GM19328 (cell line): ENCODE measurements at regions not wholly inside any gene's neighbourhood (a gene's known extent, or its start where the extent isn't known, plus 50 kb on each side); places are given as distances from the start of the nearest gene placed in this dataset.

Experiments
- ATAC-seq: cut with Tn5 transposase; IDR thresholded peaks from one replicate; pipeline ENCODE4 v1.9.1; 2021; ENCODE audit warnings: mild to moderate bottlenecking, moderate library complexity; ENCODE audit not compliant: unreplicated experiment

DNA sequence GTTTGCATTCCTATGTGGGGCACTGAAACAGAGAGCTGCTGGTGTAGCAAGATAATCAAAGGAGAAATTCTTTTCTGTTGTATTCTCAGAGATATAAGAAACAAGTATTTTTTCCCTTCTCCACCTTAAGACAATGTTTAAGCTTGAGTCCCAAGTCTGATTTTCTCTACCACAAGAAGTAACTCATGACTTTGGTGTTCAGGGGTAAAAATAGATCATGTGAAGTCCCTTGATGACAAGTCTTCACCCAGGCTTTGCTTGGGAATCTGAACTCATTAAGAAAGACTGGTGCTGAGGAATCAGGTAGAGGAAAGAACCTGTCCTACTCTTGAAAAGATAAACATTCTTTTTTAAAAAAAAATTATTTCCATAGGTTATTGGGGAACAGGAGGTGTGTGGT is 205.6 kb downstream of the ALDH8A1 start:
- no peak for ATAC-seq

DNA sequence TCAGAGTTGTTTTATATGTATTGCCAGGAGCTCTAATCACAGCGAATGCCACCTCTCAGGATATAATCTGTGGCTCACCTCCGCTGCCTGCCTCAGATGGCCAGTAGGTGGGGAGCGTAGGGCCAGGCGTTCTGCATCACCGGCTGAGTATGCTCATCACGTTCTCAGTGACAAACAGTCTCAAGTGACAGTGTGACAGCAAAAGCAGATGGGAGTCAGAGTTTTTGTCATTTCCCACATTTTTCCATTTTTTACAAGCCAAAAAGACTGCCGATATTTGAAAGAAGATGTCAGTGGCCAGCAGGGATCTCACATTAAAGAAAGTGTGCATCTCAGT is 208.7 kb downstream of the ALDH8A1 start:
- no peak for ATAC-seq

DNA sequence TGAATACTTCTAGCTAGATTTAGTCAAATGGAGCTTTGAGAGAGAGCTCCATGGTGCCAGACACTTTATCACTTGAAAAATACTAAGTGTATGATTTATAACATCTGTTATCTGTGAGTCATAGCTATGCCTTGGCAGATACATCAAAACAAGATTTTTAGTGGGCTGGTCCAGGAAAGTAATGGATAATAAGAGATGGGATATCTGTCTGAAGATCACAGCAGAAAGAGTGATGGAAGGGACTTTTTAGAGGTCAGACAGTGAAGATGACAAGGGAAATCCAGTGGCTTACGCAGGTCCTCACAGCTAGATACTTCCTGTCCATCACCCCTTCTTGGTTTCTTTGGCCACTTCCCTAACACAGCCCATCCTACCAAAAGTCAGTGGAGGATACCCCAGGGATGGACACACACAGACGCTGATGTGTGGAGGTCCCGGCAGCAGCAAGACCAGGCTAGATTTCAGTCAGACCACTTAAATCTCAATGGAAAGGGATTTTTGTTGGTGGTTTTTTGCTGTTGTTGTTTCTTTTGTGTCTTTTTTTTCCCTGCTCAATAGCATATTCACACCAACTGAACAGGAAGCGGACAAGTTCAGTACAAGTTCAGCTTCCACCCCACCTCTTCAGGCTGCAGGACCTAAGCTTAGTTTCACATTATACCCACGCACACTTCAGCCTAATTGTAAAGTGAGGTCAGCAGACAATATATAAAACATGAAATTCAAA is 209.3 kb downstream of the ALDH8A1 start:
- ATAC-seq, result no peak

GRCh38 chr6:134740027-134740373 is 209.9 kb downstream of the ALDH8A1 start:
- ATAC-seq, result no peak

- no peak for ATAC-seq
These were observed 210.4 kb downstream of the ALDH8A1 start for GRCh38 chr6:134739299-134740026.

- no peak for ATAC-seq
These were observed 211.6 kb downstream of the ALDH8A1 start for GRCh38 chr6:134738211-134738885.

DNA sequence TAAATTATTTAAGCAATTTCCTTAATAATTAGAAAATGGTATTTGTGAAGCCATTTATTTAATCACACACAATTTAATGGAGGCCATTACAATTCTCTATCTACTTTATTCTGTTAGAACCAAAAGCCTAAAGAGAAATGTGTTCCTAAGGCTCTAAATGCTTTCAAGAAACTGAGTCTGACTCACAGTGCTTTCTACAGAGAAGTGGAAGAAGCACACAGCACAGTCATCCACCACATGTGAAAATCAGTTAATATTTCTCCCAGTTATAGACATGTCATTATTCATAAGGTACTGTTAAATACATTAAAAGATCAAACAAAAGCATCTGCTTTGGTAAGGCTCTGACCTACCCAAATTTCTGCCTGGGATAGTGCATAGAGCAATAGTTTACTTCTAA is 214.4 kb downstream of the ALDH8A1 start:
- ATAC-seq, result no peak

GRCh38 chr6:134734312-134734869 is 215.5 kb downstream of the ALDH8A1 start:
- no peak for ATAC-seq

DNA sequence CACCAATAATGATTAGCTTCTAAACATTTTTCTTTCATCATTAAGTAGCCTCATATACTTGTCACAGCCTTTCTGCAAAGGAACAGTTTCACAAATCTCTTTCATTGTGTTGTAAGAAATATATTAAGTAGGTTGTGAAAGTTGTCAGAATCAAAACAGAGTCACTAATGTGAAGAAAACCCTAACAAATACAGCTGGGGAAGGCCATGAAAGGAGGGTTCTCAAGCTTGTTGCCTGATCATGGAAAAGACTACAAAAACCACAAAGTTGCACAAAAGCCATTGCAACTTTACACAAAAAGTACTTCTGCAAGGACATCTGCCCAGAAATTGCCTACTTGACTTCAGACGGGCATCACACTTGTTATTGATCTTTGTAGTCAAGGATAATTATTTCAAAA is 216.1 kb downstream of the ALDH8A1 start:
- no peak for ATAC-seq

DNA sequence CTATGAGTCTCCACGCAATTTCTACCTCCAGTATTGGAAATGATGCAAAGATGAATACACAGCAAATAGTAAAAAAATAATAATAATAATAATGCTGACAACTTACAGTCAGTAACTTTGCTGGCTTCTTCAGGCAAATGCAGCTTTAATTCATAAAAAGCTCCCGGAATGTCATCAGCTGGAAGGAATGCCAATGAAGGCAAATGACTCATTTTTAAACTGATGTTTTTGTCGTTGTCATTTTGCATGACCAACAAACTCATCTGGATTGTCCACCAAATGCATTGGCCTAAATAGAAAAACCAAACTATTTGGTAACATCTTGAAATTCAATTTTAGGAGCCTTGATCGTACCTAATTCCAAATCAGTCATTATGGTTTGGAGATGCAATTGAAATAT is 217.1 kb downstream of the ALDH8A1 start:
- no peak for ATAC-seq

- no peak for ATAC-seq
These were observed 218.3 kb downstream of the ALDH8A1 start for GRCh38 chr6:134731615-134732014.

GRCh38 chr6:134730013-134730412 is 219.9 kb downstream of the ALDH8A1 start:
- ATAC-seq, result no peak

DNA sequence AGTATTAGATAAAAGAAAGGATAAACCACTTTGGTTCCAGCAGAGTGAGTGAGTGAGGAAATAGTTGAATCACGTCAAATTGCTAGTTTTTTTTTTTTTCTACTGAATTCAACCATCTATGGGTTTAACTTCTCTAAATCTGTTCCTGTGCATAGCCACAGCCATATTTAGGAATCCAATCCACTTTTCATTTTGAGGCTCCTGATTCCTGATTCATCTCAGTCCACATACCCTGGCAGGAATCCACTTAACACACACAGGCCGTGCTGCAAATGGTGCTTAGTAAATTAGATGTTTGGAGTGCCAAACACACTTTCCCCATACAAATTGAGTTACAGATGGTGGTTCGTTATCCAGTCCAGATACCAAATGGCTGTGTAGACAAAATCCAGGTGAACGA is 220.3 kb downstream of the ALDH8A1 start:
- no peak for ATAC-seq

- no peak for ATAC-seq
These were observed 222.8 kb downstream of the ALDH8A1 start for GRCh38 chr6:134727081-134727480.

DNA sequence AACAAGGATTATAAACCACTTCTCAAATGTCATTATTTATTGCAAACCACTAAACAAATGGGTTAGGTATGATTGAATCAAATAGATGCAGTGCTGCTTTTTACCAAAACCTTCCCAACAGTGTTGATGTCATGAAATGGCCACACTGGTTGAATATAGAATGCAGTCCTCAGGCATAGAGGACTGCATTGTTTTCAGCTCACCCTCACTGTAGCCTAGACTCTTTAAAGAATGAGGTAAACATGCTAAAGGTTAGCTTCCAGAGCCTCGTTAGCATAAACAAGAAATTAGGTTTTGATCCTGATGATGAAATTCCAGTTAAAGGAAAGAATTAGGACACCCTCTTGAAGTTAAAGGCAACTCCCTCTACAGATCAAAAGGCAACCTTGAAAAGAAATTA is 224.3 kb downstream of the ALDH8A1 start:
- no peak for ATAC-seq

GRCh38 chr6:134724771-134725340 is 225.0 kb downstream of the ALDH8A1 start:
- no peak for ATAC-seq

GRCh38 chr6:134723081-134723871 is 226.6 kb downstream of the ALDH8A1 start:
- ATAC-seq, result no peak

DNA sequence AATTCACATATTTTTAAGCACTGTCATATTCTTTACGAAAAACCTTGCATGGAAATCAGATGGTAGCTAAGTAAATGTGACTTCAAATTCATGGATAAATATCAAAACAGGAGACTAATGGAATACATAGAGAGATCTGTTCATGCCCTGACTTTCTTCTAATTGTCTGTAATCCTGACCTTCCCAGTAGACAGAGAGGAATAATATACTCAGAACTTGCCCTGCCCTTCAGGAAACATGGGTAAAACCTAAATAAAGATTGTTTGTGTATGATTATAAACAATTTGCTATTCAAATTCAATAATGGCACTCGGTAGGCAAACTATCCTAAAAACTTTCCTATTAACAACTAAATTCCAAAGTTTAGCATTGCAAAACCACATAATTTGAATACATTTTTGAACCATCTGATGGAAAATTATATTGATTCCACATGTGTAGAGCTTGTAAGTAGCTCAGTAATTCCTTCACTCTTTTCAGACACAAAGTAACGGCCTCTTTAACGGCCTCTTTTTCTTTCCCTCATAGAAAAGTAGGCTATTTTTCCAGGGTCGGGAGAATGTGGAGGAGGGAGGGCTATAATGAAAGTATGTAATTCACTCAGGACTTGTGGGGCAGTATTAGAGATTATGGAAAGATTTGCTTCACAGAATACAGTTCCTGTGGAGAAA is 227.6 kb downstream of the ALDH8A1 start:
- ATAC-seq, result no peak

- ATAC-seq, result no peak
These were observed 228.9 kb downstream of the ALDH8A1 start for GRCh38 chr6:134721060-134721405.

DNA sequence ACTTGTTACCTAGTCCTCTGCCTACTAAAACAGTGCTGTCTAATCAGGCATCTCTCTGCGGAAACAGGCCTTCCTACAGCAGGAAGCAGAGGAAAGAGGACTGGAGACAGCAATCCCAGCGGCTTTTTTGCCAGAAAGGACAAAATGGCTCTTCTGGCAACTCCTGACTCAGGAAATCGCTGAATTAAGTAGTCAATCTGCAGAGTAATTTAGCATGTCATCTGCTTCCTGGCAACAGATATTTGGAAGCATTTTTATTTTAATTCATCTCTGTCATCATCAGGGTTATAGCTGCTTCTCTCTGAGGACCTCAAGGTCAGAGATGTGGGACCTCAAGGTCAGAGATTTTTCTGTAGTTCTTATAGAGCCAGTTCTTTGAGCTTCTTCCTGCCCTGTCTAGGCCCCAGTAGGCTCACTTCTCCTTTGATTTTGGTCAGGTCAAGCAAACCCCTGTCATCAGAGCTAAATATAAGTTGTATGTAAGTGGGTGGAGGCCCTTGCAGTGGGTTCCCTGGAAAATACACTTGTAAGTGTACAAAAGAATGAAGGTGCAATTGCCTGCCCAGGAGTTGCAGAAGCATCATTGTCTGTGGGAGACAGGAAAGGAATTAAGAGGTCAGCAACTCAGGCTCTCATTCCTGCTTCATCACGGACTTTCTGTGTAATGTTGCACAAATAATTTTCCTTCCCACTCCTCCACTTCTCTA is 229.4 kb downstream of the ALDH8A1 start:
- ATAC-seq, result no peak
